Transverse colon (tissue), 4 donors: ENCODE measurements at regions not wholly inside any gene's neighbourhood (a gene's known extent, or its start where the extent isn't known, plus 50 kb on each side); places are given as distances from the start of the nearest gene placed in this dataset.
A peak's percentile ranks its signal among the peaks of the same experiment; 100 is the strongest.

Experiments used
- DNase-seq: peaks from one replicate; pipeline ENCODE4 v3.0.0-alpha.2; 2019
- H3K27ac ChIP-seq, 4 donors: fragments of 200-600 bp; sonication (generic); 2 replicates each; pipeline ENCODE4 v1.5.1; 2016 to 2018; ENCODE audit warnings: inconsistent platforms in 4 of 4
- H3K27me3 ChIP-seq: fragments of 200-600 bp; sonication (generic); 2 replicates; pipeline ENCODE4 v1.5.1; 2017; ENCODE audit warnings: inconsistent platforms
- H3K36me3 ChIP-seq, 4 donors: fragments of 200-600 bp; sonication (generic); 2 replicates each; pipeline ENCODE4 v1.5.1; 2017 to 2019; ENCODE audit warnings: inconsistent platforms in 4 of 4
- H3K4me1 ChIP-seq, 4 donors: fragments of 200-600 bp; sonication (generic); 2 replicates each; pipeline ENCODE4 v1.5.1; 2017 to 2020; ENCODE audit warnings: inconsistent platforms in 4 of 4
- H3K4me3 ChIP-seq, 4 donors: fragments of 200-600 bp; sonication (generic); 1 replicate in 1 of 4; 2 replicates in 3 of 4; pipeline versions ENCODE4 v1.5.1 to v1.6.1; 2017 to 2019; ENCODE audit warnings: inconsistent platforms in 4 of 4
- H3K9me3 ChIP-seq, 2 donors: fragments of 200-600 bp; sonication (generic); 2 replicates each; pipeline ENCODE4 v1.5.1; 2017 to 2019; ENCODE audit warnings: inconsistent platforms in 2 of 2
- EP300 ChIP-seq: sonication (generic); formaldehyde crosslinking; IDR thresholded peaks from one replicate; pipeline ENCODE4 v1.6.1; 2017; ENCODE audit warnings: antibody characterized with exemption, low read depth
- POLR2A ChIP-seq: fragments of 450-650 bp; IDR thresholded peaks from one replicate; pipeline ENCODE4 v1.6.1; 2016; ENCODE audit warnings: antibody characterized with exemption, mild to moderate bottlenecking, moderate library complexity
- POLR2AphosphoS5 ChIP-seq, 3 donors: sonication (generic); formaldehyde crosslinking; IDR thresholded peaks; one replicate each; pipeline ENCODE4 v1.6.1; 2016; ENCODE audit warnings: antibody characterized with exemption in 3 of 3
- WGBS, 2 donors: methylation state at CpG; one replicate each; pipeline ENCODE4 v1.1.5; 2018; ENCODE audit warnings: low coverage in 1 of 2; 5-methylcytosine and 5-hydroxymethylcytosine counted together
- in situ Hi-C, 4 donors: fragments of 200-750 bp; cut with MboI; loops; one replicate each; pipeline versions ENCODE4 v1.15.0 to v1.15.1; 2017; ENCODE audit warnings: low sequenced_read_pairs in 3 of 4, low pct_ligation_motif_present in 1 of 4, low pct_unique_long_range_greater_than_20kb in 1 of 4
- intact Hi-C: fragments of 100-400 bp; cut with DNase I; formaldehyde crosslinking; loops from one replicate; pipeline ENCODE4 v1.15.1; 2023; ENCODE audit warnings: low total_unique reads
- TF ChIP-seq, protein P1 (sequence below), 5 experiments: fragments of 200-600 bp in 3 of 5; fragments of 450-650 bp in 2 of 5; sonication (generic) in 3 of 5; IDR thresholded peaks; 1 replicate in 2 of 5; 2 replicates in 3 of 5; pipeline ENCODE4 v1.5.1; 2016 to 2017; ENCODE audit warnings: antibody characterized with exemption in 5 of 5, inconsistent platforms in 3 of 5, mild to moderate bottlenecking in 2 of 5, moderate library complexity in 1 of 5

DNA sequence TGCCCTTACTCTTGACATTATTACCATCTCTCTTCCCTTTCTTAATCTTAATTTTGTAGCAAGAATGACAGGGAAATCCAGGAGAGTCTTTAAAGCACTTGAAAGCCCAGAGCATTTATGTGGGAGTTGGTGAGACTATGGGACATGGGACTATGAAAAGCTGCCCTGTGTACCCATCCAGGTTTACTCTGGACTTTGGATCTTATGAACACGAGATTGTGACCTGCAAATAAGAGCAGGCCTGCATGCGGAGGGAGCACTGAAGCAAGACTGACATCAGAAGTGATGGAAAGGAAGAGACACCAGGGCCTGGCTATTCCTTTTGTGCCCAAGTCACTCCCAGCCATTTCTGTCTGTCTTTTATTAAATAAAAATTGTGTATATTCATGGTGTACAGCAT, 209.6 kb downstream of the NUF2 start:
- Histone ChIP-seq H3K27ac (no peak overlapping the region), H3K4me3 (no peak overlapping the region), H3K4me1 (no peaks in the 10 kb centered on the region), H3K36me3 (no peaks in the 10 kb centered on the region), H3K27me3 (no peaks in the 10 kb centered on the region), H3K9me3 (no peaks in the 10 kb centered on the region)
- TF ChIP-seq, protein P1, sequence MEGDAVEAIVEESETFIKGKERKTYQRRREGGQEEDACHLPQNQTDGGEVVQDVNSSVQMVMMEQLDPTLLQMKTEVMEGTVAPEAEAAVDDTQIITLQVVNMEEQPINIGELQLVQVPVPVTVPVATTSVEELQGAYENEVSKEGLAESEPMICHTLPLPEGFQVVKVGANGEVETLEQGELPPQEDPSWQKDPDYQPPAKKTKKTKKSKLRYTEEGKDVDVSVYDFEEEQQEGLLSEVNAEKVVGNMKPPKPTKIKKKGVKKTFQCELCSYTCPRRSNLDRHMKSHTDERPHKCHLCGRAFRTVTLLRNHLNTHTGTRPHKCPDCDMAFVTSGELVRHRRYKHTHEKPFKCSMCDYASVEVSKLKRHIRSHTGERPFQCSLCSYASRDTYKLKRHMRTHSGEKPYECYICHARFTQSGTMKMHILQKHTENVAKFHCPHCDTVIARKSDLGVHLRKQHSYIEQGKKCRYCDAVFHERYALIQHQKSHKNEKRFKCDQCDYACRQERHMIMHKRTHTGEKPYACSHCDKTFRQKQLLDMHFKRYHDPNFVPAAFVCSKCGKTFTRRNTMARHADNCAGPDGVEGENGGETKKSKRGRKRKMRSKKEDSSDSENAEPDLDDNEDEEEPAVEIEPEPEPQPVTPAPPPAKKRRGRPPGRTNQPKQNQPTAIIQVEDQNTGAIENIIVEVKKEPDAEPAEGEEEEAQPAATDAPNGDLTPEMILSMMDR (IDR thresholded peaks at IDR 0.05): no peak
- no peak for TF ChIP-seq POLR2A
- TF ChIP-seq POLR2AphosphoS5 (IDR thresholded peaks at IDR 0.05): no peak
- no peak for TF ChIP-seq EP300
- WGBS, 2 donors: 24 to 62% methylated on average over 2 of the region's 2 CpGs
- DNase-seq: no peak
- intact Hi-C loops (no loop called here), in situ Hi-C loops (loop anchor here (10.0 to 25.0 kb wide), 3 partner anchors 1256 to 1533 kb away; no protein-coding TSS in a partner anchor)

DNA sequence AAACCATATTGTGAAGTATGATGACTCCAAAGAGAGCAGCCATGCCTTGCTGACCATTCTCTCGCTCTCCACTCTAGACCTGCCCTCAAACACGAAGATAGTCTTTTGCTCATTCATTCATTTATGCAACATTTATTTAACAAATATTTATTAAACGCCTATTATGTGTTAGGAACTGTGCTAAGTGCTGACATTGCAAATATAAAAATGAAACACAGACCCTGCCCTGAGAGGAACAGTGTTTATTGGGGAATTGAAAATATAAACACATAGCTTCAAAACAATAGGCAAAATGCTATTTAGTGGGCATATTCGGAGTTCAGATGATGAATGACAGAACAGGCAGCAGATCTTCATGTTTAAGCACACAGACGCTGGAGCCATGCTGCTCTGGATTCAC, 213.6 kb downstream of the NUF2 start:
- Histone ChIP-seq H3K9me3 (no peaks in the 10 kb centered on the region), H3K4me1 (no peaks in the 10 kb centered on the region), H3K4me3 (no peak overlapping the region), H3K27me3 (no peaks in the 10 kb centered on the region), H3K27ac (no peak overlapping the region), H3K36me3 (no peaks in the 10 kb centered on the region)
- TF ChIP-seq, protein P1 (IDR thresholded peaks at IDR 0.05): no peak
- TF ChIP-seq EP300: no peak
- no peak for TF ChIP-seq POLR2AphosphoS5 (IDR thresholded peaks at IDR 0.05)
- no peak for TF ChIP-seq POLR2A
- in situ Hi-C loops: loop anchor here (10.0 to 25.0 kb wide), 3 partner anchors 1252 to 1529 kb away; no protein-coding TSS in a partner anchor
- 77 to 78% methylated on average over 5 of the region's 5 CpGs for WGBS, 2 donors
- intact Hi-C loops: no loop called here
- no peak for DNase-seq

DNA sequence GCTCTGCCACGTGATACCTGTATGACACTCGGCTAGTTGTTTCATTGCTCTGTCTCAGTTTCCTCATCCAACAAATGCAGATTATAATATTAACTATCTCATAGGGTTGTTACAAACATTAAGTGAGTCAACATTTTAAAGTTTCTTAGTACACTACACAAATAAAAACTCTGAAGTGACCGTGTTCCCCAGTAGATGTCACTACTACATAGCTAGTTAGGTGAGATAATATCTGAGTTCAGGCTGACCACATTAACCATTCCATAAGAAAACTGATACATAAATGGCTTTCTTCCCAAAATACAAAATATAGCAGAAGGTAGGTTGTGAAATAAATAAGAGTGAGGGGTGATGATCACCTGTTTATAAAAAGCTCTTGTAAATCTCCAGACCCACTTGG, 214.1 kb downstream of the NUF2 start:
- in situ Hi-C loops: loop anchor here (10.0 to 25.0 kb wide), 3 partner anchors 1251 to 1529 kb away; no protein-coding TSS in a partner anchor
- Histone ChIP-seq H3K4me3 (no peak overlapping the region), H3K4me1 (no peaks in the 10 kb centered on the region), H3K27ac (no peak overlapping the region), H3K27me3 (no peaks in the 10 kb centered on the region), H3K36me3 (no peaks in the 10 kb centered on the region), H3K9me3 (no peaks in the 10 kb centered on the region)
- 49 to 66% methylated on average over 3 of the region's 3 CpGs for WGBS, 2 donors
- no peak for TF ChIP-seq POLR2AphosphoS5 (IDR thresholded peaks at IDR 0.05)
- TF ChIP-seq, protein P1 (IDR thresholded peaks at IDR 0.05): peak in 4 of 5 experiments; percentile 15 to 36 (median 16)
- intact Hi-C loops: no loop called here
- no peak for DNase-seq

DNA sequence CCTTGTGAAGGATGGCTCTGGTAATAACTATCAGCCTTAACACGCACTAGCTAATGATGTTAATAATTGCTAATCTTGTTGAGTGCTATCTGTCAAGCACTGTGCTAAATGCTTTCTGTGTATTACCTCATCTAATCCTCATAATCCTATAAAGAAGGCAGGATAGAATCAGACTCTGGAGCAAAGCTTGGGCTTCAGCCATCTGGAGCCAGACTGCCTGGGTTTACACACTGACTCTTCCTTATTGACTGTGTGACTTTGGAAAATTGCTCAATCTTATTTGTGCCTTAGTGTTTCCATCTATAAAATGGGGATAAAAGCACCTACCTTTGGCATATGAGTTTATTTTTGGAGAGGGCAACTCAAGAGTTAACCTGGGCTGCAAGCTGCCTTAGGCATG, 216.1 kb downstream of the NUF2 start:
- H3K4me1 ChIP-seq: no peaks in the 10 kb centered on the region
- H3K36me3 ChIP-seq: no peaks in the 10 kb centered on the region
- no peak for DNase-seq
- TF ChIP-seq, protein P1 (IDR thresholded peaks at IDR 0.05): no peak
- no peak for TF ChIP-seq EP300
- TF ChIP-seq POLR2AphosphoS5 (IDR thresholded peaks at IDR 0.05): no peak
- no peak for TF ChIP-seq POLR2A
- no peaks in the 10 kb centered on the region for H3K27me3 ChIP-seq
- H3K9me3 ChIP-seq: no peaks in the 10 kb centered on the region
- intact Hi-C loops: no loop called here
- WGBS, 2 donors: 86 to 90% methylated on average over 1 of the region's 1 CpG
- no peak overlapping the region for H3K27ac ChIP-seq
- in situ Hi-C loops: loop anchor here (10.0 to 25.0 kb wide), 3 partner anchors 1249 to 1527 kb away; no protein-coding TSS in a partner anchor
- H3K4me3 ChIP-seq: no peak overlapping the region
